ENCODE measurements at regions not wholly inside any gene's neighbourhood (a gene's known extent, or its start where the extent isn't known, plus 50 kb on each side); places are given as distances from the start of the nearest gene placed in this dataset.

GRCh38 chr9:118236625-118237024, 532.4 kb downstream of the TLR4 start:
- Histone ChIP-seq H3K27me3 (no peaks in the 10 kb centered on the region), H3K9me3 (replicated peaks in 1 of 3) (no peaks in the 10 kb centered on the region), H3K4me1 (replicated peaks in 1 of 2) (no peaks in the 10 kb centered on the region), H3K27ac (no peak overlapping the region), H3K4me3 (no peak overlapping the region), H3K36me3 (replicated peaks in 1 of 2) (no peaks in the 10 kb centered on the region)
- no peak for DNase-seq
- intact Hi-C loops (cut with DNase I), result no loop called here
- WGBS, 4 donors, result 67 to 92% (median 84%) methylated on average over 1 of the region's 1 CpG
- TF ChIP-seq POLR2A (IDR thresholded peaks at IDR 0.05) (no peak), CTCF (IDR thresholded peaks at IDR 0.05) (no peak)

GRCh38 chr9:118238139-118238538, 533.9 kb downstream of the TLR4 start:
- H3K27me3 ChIP-seq, result no peaks in the 10 kb centered on the region
- TF ChIP-seq POLR2A (IDR thresholded peaks at IDR 0.05) (no peak), CTCF (IDR thresholded peaks at IDR 0.05) (no peak)
- no peak for DNase-seq
- intact Hi-C loops (cut with DNase I), result no loop called here
- no peaks in the 10 kb centered on the region for H3K9me3 ChIP-seq (replicated peaks in 1 of 3)
- H3K27ac ChIP-seq, result no peak overlapping the region
- no peaks in the 10 kb centered on the region for H3K4me1 ChIP-seq (replicated peaks in 1 of 2)
- H3K36me3 ChIP-seq (replicated peaks in 1 of 2), result no peaks in the 10 kb centered on the region
- H3K4me3 ChIP-seq, result no peak overlapping the region

GRCh38 chr9:118252027-118252426, 547.8 kb downstream of the TLR4 start:
- no peak for DNase-seq
- H3K27ac ChIP-seq, result no peak overlapping the region
- H3K27me3 ChIP-seq, result no peaks in the 10 kb centered on the region
- TF ChIP-seq CTCF (IDR thresholded peaks at IDR 0.05) (no peak), POLR2A (IDR thresholded peaks at IDR 0.05) (no peak)
- H3K36me3 ChIP-seq (replicated peaks in 1 of 2), result no peaks in the 10 kb centered on the region
- intact Hi-C loops (cut with DNase I), result no loop called here
- H3K9me3 ChIP-seq (replicated peaks in 1 of 3), result no peaks in the 10 kb centered on the region
- no peaks in the 10 kb centered on the region for H3K4me1 ChIP-seq (replicated peaks in 1 of 2)
- H3K4me3 ChIP-seq, result no peak overlapping the region
- WGBS, 4 donors, result 79 to 92% (median 84%) methylated on average over 2 of the region's 2 CpGs

- Histone ChIP-seq H3K27ac (no peak overlapping the region), H3K4me1 (replicated peaks in 1 of 2) (no peaks in the 10 kb centered on the region), H3K27me3 (no peaks in the 10 kb centered on the region), H3K36me3 (replicated peaks in 1 of 2) (no peaks in the 10 kb centered on the region), H3K4me3 (no peak overlapping the region), H3K9me3 (replicated peaks in 1 of 3) (no peaks in the 10 kb centered on the region)
- intact Hi-C loops (cut with DNase I), result no loop called here
- TF ChIP-seq POLR2A (IDR thresholded peaks at IDR 0.05) (no peak), CTCF (IDR thresholded peaks at IDR 0.05) (no peak)
- DNase-seq, result no peak
- WGBS, 4 donors, result 57 to 82% (median 65%) methylated on average over 1 of the region's 1 CpG
These were observed 558.0 kb downstream of the TLR4 start for GRCh38 chr9:118262191-118262590.

Data from adrenal gland (tissue), 9 donors.